ENCODE measurements at regions not wholly inside any gene's neighbourhood (a gene's known extent, or its start where the extent isn't known, plus 50 kb on each side); places are given as distances from the start of the nearest gene placed in this dataset.
"Not testable (repeated sequence)": the region's sequence is repeated elsewhere in the genome, so short reads cannot be mapped to it uniquely, and the experiment has no call there.

- no peak for TF ChIP-seq CTCF (IDR thresholded peaks at IDR 0.05; ENCODE audit: extremely low read depth, low read depth, low read length)
- Histone ChIP-seq H4K20me1 (ENCODE audit: insufficient read depth, low read length) (no peaks in the 10 kb centered on the region), H3K27me3 (ENCODE audit: insufficient read depth, low read length) (no peaks in the 10 kb centered on the region), H3K9me3 (ENCODE audit: low read depth, low read length) (no peaks in the 10 kb centered on the region), H2AFZ (ENCODE audit: low read length) (peak overlapping the region; percentile 97), H3K27ac (ENCODE audit: low read depth, low read length) (peak overlapping the region; percentile 77), H3K36me3 (ENCODE audit: insufficient read depth, low read length) (peaks cover 7% of the 10 kb centered on the region), H3K79me2 (ENCODE audit: insufficient read depth, low read length) (peaks cover 54% of the 10 kb centered on the region), H3K4me2 (ENCODE audit: insufficient read depth, low read length) (peak overlapping the region; percentile 99), H3K4me1 (ENCODE audit: insufficient read depth, low read length) (peaks cover 18% of the 10 kb centered on the region), H3K4me3 (ENCODE audit: insufficient read depth, low read length) (peak overlapping the region; percentile 89)
- DNase-seq (ENCODE audit: insufficient read length, low spot score, missing footprints), result peak; percentile 98
Observed at GRCh38 chr7:65750511-65751344, 122.1 kb upstream of the VKORC1L1 start.

- DNase-seq (ENCODE audit: insufficient read length, low spot score, missing footprints); H3K4me1 ChIP-seq (ENCODE audit: insufficient read depth, low read length): not testable (repeated sequence)
- H3K79me2 ChIP-seq (ENCODE audit: insufficient read depth, low read length), result peaks cover 51% of the 10 kb centered on the region
Observed at GRCh38 chr7:65754070-65754469, 118.8 kb upstream of the VKORC1L1 start.

GRCh38 chr7:65758991-65759390 lies 113.9 kb upstream of the VKORC1L1 start:
- not testable (repeated sequence) for H3K9me3 ChIP-seq (ENCODE audit: low read depth, low read length); H3K79me2 ChIP-seq (ENCODE audit: insufficient read depth, low read length); DNase-seq (ENCODE audit: insufficient read length, low spot score, missing footprints); H3K4me2 ChIP-seq (ENCODE audit: insufficient read depth, low read length); H3K4me3 ChIP-seq (ENCODE audit: insufficient read depth, low read length); H3K27ac ChIP-seq (ENCODE audit: low read depth, low read length); H3K4me1 ChIP-seq (ENCODE audit: insufficient read depth, low read length); H3K27me3 ChIP-seq (ENCODE audit: insufficient read depth, low read length); H4K20me1 ChIP-seq (ENCODE audit: insufficient read depth, low read length); H2AFZ ChIP-seq (ENCODE audit: low read length)
- peaks cover 15% of the 10 kb centered on the region for H3K36me3 ChIP-seq (ENCODE audit: insufficient read depth, low read length)

More at GRCh38 chr7:65754070-65754469, 118.8 kb upstream of the VKORC1L1 start:
- not testable (repeated sequence) for H3K4me2 ChIP-seq (ENCODE audit: insufficient read depth, low read length); H3K36me3 ChIP-seq (ENCODE audit: insufficient read depth, low read length); H3K27me3 ChIP-seq (ENCODE audit: insufficient read depth, low read length); H4K20me1 ChIP-seq (ENCODE audit: insufficient read depth, low read length); H3K27ac ChIP-seq (ENCODE audit: low read depth, low read length); H2AFZ ChIP-seq (ENCODE audit: low read length); H3K9me3 ChIP-seq (ENCODE audit: low read depth, low read length); H3K4me3 ChIP-seq (ENCODE audit: insufficient read depth, low read length)

- not testable (repeated sequence) for H3K4me1 ChIP-seq (ENCODE audit: insufficient read depth, low read length); H4K20me1 ChIP-seq (ENCODE audit: insufficient read depth, low read length); H3K4me2 ChIP-seq (ENCODE audit: insufficient read depth, low read length); H3K79me2 ChIP-seq (ENCODE audit: insufficient read depth, low read length); H3K4me3 ChIP-seq (ENCODE audit: insufficient read depth, low read length); DNase-seq (ENCODE audit: insufficient read length, low spot score, missing footprints); H3K27me3 ChIP-seq (ENCODE audit: insufficient read depth, low read length); H3K9me3 ChIP-seq (ENCODE audit: low read depth, low read length); H2AFZ ChIP-seq (ENCODE audit: low read length); H3K36me3 ChIP-seq (ENCODE audit: insufficient read depth, low read length); H3K27ac ChIP-seq (ENCODE audit: low read depth, low read length)
Observed at GRCh38 chr7:65762712-65763111, 110.2 kb upstream of the VKORC1L1 start.

GRCh38 chr7:65763114-65763513 lies 109.8 kb upstream of the VKORC1L1 start:
- H3K36me3 ChIP-seq (ENCODE audit: insufficient read depth, low read length); H3K79me2 ChIP-seq (ENCODE audit: insufficient read depth, low read length); DNase-seq (ENCODE audit: insufficient read length, low spot score, missing footprints); H4K20me1 ChIP-seq (ENCODE audit: insufficient read depth, low read length); H3K4me1 ChIP-seq (ENCODE audit: insufficient read depth, low read length); H3K4me2 ChIP-seq (ENCODE audit: insufficient read depth, low read length); H3K4me3 ChIP-seq (ENCODE audit: insufficient read depth, low read length); H2AFZ ChIP-seq (ENCODE audit: low read length); H3K9me3 ChIP-seq (ENCODE audit: low read depth, low read length); H3K27ac ChIP-seq (ENCODE audit: low read depth, low read length); H3K27me3 ChIP-seq (ENCODE audit: insufficient read depth, low read length): not testable (repeated sequence)

- peak overlapping the region; percentile 74 for H3K4me2 ChIP-seq (ENCODE audit: insufficient read depth, low read length)
- peak overlapping the region; percentile 91 for H3K4me3 ChIP-seq (ENCODE audit: insufficient read depth, low read length)
- not testable (repeated sequence) for H3K36me3 ChIP-seq (ENCODE audit: insufficient read depth, low read length); H3K4me1 ChIP-seq (ENCODE audit: insufficient read depth, low read length); H4K20me1 ChIP-seq (ENCODE audit: insufficient read depth, low read length); H3K9me3 ChIP-seq (ENCODE audit: low read depth, low read length); H3K27me3 ChIP-seq (ENCODE audit: insufficient read depth, low read length); H3K79me2 ChIP-seq (ENCODE audit: insufficient read depth, low read length)
- DNase-seq (ENCODE audit: insufficient read length, low spot score, missing footprints), result peak; percentile 98
- peak overlapping the region; percentile 86 for H3K27ac ChIP-seq (ENCODE audit: low read depth, low read length)
- peak overlapping the region; percentile 96 for H2AFZ ChIP-seq (ENCODE audit: low read length)
Observed at GRCh38 chr7:65770473-65771225, 102.2 kb upstream of the VKORC1L1 start.

- Histone ChIP-seq H3K4me3 (ENCODE audit: insufficient read depth, low read length) (peak overlapping the region; percentile 91), H3K4me2 (ENCODE audit: insufficient read depth, low read length) (peak overlapping the region; percentile 74), H3K27ac (ENCODE audit: low read depth, low read length) (peak overlapping the region; percentile 86), H2AFZ (ENCODE audit: low read length) (peak overlapping the region; percentile 88)
- not testable (repeated sequence) for H3K4me1 ChIP-seq (ENCODE audit: insufficient read depth, low read length); H3K79me2 ChIP-seq (ENCODE audit: insufficient read depth, low read length); H4K20me1 ChIP-seq (ENCODE audit: insufficient read depth, low read length); H3K9me3 ChIP-seq (ENCODE audit: low read depth, low read length); DNase-seq (ENCODE audit: insufficient read length, low spot score, missing footprints); H3K27me3 ChIP-seq (ENCODE audit: insufficient read depth, low read length); H3K36me3 ChIP-seq (ENCODE audit: insufficient read depth, low read length)
Observed at GRCh38 chr7:65771226-65771569, 101.7 kb upstream of the VKORC1L1 start.

GRCh38 chr7:65776677-65777076 lies 96.2 kb upstream of the VKORC1L1 start:
- H3K4me3 ChIP-seq (ENCODE audit: insufficient read depth, low read length); DNase-seq (ENCODE audit: insufficient read length, low spot score, missing footprints); H3K4me2 ChIP-seq (ENCODE audit: insufficient read depth, low read length); H2AFZ ChIP-seq (ENCODE audit: low read length); H4K20me1 ChIP-seq (ENCODE audit: insufficient read depth, low read length); H3K9me3 ChIP-seq (ENCODE audit: low read depth, low read length); H3K27me3 ChIP-seq (ENCODE audit: insufficient read depth, low read length); H3K4me1 ChIP-seq (ENCODE audit: insufficient read depth, low read length); H3K27ac ChIP-seq (ENCODE audit: low read depth, low read length); H3K36me3 ChIP-seq (ENCODE audit: insufficient read depth, low read length); H3K79me2 ChIP-seq (ENCODE audit: insufficient read depth, low read length): not testable (repeated sequence)

Data from osteoblast (primary cell).